ENCODE measurements at regions not wholly inside any gene's neighbourhood (a gene's known extent, or its start where the extent isn't known, plus 50 kb on each side); places are given as distances from the start of the nearest gene placed in this dataset.

DNA sequence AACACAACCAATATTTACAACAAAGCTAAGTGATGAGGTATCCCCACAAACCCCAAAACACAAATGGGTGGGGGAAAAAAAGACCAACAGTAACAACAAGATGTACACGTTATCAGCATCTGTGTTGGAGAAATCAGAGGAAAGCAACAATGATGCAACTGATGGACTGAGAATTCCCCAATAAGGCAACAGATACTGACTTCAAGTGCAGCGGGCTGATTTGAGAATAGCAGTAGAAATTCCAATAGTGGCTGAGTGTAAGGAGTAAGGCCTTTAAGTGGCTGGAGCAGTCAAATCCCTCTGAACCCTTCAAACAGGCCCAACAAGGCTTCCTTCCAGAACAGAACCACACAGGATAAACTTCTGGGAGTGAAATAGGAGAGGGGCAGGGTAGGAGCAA lies 97.6 kb downstream of the TM2D1 start:
- no peak for DNase-seq

GRCh38 chr1:61626816-61627215 lies 98.1 kb downstream of the TM2D1 start:
- no peak for DNase-seq

DNA sequence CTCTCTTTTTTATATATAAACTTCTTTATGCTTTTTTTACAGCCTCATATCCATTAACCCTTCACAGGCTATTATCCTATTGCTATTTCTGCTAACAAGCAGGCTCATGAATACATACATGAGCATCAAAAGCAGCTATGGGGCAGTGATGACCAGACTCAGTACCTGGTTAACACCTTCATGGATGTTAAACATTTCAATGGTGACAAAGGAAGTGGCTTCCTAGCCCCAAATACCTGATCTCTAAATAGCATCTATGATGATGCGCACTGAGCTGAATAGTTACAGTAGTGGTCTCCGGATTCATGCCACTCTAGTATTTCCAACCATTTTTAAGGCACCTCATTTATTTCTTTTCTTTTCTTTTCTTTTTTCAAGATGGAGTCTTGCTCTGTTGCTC lies 101.1 kb downstream of the TM2D1 start:
- DNase-seq, result no peak

DNA sequence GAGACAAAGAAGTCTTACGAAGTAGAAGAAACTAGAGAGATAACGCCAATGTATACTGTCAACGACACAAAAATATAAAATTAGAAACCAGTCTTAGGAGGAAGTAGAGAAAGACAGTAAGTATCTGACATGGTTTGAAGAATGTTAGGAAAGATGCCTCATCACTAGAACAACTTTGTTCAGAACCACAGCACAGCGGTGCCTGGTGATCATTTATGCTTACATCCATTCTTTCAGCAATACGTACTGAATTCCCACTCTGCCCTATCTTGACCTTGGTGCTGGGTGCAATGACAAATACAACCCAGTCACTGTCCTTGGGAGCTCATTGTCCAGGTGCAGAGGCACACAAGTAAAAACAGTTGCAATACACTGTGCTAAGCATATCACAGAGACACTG lies 104.4 kb downstream of the TM2D1 start:
- DNase-seq, result no peak

- DNase-seq, result no peak
Observed at GRCh38 chr1:61618755-61619154, 106.2 kb downstream of the TM2D1 start.

DNA sequence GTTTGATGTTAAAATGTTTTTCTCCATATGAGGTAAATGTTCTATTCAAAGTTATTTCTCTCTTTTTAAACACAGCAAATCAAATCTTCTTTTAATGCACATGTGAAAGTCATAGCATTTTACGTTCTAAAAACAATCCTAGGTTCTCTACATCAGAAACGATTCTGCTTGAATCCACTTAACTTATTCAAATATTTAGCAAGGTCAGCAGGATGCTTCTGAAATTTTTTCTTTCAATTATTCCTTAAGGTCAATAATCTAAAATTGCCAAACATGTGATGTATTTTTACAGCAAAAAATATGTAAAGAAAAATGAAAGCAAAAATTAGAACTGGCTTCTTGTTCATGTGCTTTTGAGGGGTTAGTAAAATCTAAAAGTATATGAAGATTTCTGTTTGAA lies 106.7 kb downstream of the TM2D1 start:
- no peak for DNase-seq

- no peak for DNase-seq
Observed at GRCh38 chr1:61616830-61617229, 108.1 kb downstream of the TM2D1 start.

GRCh38 chr1:61612602-61613001 lies 112.3 kb downstream of the TM2D1 start:
- DNase-seq, result no peak

DNA sequence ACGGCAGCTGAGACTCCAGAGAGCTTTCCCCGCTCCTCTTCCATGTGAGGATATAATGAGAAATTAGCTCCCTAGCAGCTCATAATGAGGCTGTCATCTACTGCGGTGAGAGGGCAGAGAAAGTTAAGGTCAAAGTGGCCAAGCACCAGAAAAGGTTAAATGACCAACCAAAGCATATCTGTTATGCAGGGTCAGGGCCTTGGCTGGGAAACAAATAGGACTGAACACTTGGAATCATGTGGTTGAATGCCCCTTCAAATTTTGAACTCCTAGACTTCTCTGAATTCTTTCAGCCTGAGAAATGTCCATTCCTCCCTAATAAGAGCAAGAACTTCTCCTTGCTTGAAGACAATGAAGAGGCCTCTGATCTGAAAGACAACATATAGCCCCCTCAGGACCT lies 115.9 kb downstream of the TM2D1 start:
- no peak for DNase-seq

GRCh38 chr1:61607448-61607847 lies 117.5 kb downstream of the TM2D1 start:
- DNase-seq, result no peak

DNA sequence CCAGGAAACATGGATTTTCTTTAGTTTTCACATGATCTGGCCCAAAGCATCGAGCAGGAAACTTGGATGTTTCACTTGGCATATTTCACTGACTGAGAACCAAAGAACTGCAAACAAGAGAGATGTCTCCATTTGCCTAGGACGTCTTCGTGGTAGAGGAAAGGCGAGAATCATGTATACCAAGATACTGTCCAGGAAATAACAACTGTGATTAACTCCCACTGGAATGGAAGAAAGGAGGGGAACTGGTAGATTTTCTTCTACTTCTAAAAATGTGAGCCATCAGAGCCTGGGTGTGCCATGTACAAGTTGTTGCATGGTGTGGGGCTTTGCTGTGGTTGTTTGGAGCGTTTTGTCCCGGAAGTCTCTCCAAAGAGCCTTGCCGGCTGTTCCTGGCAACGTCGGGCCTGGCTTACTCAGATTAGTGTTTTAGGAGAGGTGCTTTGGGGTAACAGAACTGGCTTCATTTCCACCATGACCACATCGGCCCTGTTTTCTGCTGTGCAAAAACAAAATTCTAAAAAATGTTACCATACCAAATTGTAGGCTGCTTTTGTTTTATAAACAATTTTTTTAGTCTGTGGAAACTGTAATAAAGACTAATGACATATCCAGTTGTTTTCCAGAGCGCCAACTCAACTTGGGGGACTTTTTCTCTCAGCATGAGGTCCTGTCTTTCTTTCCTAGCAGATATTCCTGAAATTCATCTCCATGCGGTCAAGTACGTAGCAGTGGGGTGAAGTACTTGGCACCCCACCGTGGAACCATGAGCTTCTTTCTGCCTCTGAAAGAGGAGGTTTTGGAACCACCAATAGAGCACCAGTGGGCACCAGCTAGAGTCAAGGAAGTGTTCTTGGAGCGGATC lies 118.3 kb downstream of the TM2D1 start:
- DNase-seq, result no peak

GRCh38 chr1:61605607-61606321 lies 119.2 kb downstream of the TM2D1 start:
- no peak for DNase-seq

DNA sequence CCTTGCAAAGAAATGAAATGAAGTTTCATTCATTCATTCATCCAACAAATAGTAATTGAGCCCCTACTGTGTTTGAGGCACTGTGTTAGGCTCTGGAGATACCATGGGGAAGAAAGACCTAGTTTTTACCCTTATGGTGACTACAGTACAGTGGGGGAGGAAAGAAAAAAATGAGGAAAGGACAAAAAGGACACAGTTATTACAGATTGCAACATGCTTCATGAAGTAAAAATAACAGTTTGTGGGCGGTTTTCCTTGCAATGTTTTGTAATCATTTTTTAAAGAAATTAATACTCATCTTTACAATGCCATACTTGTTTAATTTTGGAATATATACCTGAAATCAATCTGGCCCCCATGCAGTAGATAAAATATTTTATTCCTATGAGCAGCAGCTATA lies 120.3 kb downstream of the TM2D1 start:
- no peak for DNase-seq

DNA sequence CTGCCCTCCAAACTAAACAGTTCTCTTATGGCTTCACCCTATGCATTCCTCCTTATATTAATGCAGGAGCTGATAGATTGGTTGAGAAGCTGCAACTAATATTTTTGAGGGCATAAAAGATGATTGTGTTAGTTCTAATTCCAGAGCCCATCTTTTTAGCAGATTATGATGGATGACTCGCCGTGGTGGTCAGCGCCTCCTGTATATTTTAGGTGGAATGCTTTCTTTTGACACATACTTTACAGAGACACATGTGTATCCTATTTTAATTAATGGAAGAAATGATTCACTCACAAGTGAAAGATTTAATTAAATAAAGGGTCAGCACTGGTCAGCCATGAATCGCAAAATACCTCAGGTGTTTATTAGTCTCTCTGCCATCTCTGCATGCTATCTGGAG lies 120.7 kb downstream of the TM2D1 start:
- no peak for DNase-seq

DNA sequence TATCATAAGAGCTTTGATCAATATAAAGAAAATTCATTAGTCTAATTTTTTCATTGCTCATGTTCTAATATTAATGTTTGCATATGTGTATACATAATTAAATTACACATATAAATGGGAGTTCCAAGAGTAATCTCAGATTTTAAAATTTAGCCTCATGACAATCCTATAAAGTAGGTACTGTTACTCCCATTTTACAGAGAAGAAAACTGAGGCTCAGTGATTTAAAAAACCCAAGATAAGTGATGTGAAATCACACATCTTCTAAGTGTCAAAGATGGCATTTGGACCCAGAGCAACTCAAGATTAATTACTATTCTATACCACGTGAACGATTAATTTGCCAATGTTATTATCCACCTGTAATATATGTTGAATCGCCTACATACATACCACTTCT lies 122.3 kb downstream of the TM2D1 start:
- DNase-seq, result no peak

GRCh38 chr1:61597601-61598000 lies 127.3 kb downstream of the TM2D1 start:
- no peak for DNase-seq

DNA sequence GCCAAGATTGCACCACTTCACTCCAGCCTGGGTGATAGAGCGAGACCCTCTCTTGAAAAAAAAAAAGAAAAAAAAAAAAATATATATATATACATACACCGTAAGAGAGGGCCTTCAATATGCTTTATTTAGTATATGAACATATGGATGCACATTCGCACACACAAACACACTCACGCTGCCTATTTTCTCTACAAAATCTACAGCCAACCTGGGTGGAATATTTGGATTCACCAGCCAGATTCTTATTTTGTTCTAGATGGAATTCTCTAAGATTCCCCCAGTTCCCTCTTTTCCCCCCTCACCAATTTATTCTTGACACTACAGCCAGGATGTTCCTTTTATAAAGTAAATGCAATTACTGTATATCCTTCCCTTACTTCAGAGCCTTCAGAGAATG lies 131.6 kb downstream of the TM2D1 start:
- no peak for DNase-seq

DNA sequence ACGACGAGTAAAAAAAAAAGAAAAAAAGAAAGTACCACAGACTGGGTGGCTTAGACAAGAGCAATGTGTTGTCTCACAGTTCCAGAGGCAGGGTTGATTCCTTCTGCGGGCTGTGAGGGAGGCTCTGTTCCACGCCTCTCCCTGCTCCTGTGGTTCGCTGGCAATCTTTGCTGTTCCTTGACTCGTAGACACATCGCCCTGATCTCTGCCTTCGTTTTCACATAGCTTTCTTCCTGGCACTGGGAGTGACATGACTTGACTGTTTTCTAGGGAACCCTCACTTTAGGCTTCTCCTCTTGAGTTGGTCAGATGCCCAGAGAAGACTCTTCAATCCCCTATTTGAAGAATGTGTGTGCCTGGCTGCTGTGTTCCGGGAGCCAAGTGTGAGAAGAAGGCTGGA lies 133.6 kb downstream of the TM2D1 start:
- no peak for DNase-seq

GRCh38 chr1:61588736-61589672 lies 135.9 kb downstream of the TM2D1 start:
- DNase-seq, result peak; percentile 70

DNA sequence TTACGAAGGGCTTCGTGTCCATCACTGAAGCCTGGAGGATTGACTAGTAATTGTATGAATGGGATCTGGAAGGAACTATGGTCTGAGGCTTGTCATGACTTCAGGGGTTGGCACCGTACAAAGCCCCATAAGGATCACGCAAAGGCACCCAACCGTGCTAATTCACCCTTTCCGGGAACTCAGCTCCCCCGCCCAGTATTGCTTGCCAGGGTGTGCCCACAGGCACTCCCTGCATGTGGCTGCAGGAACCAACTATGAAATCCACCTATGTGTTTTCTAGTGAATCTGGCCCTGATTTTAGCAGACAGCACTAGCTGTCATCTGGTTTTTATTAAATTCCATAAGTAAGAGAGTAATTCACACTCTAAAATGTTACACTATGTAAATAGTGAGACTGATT lies 139.2 kb downstream of the TM2D1 start:
- peak; percentile 58 for DNase-seq

DNA sequence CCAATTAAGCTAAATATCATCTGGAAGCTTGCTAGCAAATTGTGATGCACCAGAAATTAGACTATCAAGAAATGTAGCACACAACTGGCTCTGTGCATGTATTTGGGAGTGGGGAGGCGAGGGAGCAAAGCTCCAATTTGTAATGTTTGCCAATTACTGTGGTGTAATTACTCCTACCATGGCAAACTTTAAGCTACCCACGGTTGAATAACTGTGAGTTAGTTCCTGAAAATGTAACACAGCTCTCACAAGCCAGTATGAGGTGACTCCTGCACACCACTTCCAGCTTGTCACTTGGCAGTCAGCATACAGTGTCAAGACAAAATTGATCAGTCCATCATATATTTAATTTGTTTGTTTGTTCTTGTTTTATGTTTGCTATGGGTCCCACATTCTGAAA lies 141.2 kb downstream of the TM2D1 start:
- no peak for DNase-seq

GRCh38 chr1:61581251-61581650 lies 143.7 kb downstream of the TM2D1 start:
- no peak for DNase-seq

- DNase-seq, result no peak
Observed at GRCh38 chr1:61580417-61580816, 144.5 kb downstream of the TM2D1 start.

Measured in NCI-H345 (cell line).